Lower leg skin (tissue), 3 donors: ENCODE measurements at regions not wholly inside any gene's neighbourhood (a gene's known extent, or its start where the extent isn't known, plus 50 kb on each side); places are given as distances from the start of the nearest gene placed in this dataset.

Experiments used
- CTCF ChIP-seq, 3 donors: fragments of 450-650 bp; IDR thresholded peaks; one replicate each; pipeline ENCODE4 v1.5.1; 2016; ENCODE audit warnings: antibody characterized with exemption in 3 of 3, mild to moderate bottlenecking in 3 of 3, moderate library complexity in 2 of 3
- POLR2A ChIP-seq, 2 donors: fragments of 450-650 bp; IDR thresholded peaks; one replicate each; pipeline ENCODE4 v1.6.1; 2016 to 2017; ENCODE audit warnings: antibody characterized with exemption in 2 of 2, mild to moderate bottlenecking in 1 of 2, moderate library complexity in 1 of 2

- TF ChIP-seq CTCF (IDR thresholded peaks at IDR 0.05) = no peak
- no peak for TF ChIP-seq POLR2A (IDR thresholded peaks at IDR 0.05)
Measured at GRCh38 chr14:38790916-38791315, 312.1 kb downstream of the SEC23A start.
